HG03521 (cell line): ENCODE measurements at regions not wholly inside any gene's neighbourhood (a gene's known extent, or its start where the extent isn't known, plus 50 kb on each side); places are given as distances from the start of the nearest gene placed in this dataset.
"Not testable (repeated sequence)": the region's sequence is repeated elsewhere in the genome, so short reads cannot be mapped to it uniquely, and the experiment has no call there.

Source experiments
- ATAC-seq: cut with Tn5 transposase; IDR thresholded peaks from one replicate; pipeline ENCODE4 v1.9.1; 2021; ENCODE audit warnings: mild to moderate bottlenecking, moderate library complexity; ENCODE audit not compliant: unreplicated experiment

GRCh38 chr7:114364151-114364550 lies 50.5 kb upstream of the FOXP2 start:
- no peak for ATAC-seq

- no peak for ATAC-seq
These were observed 51.3 kb upstream of the FOXP2 start for GRCh38 chr7:114363292-114363691.

GRCh38 chr7:114358911-114359310 lies 55.7 kb upstream of the FOXP2 start:
- no peak for ATAC-seq

GRCh38 chr7:114356133-114356532 lies 58.5 kb upstream of the FOXP2 start:
- ATAC-seq = no peak

- no peak for ATAC-seq
These were observed 60.3 kb upstream of the FOXP2 start for GRCh38 chr7:114354306-114354705.

- no peak for ATAC-seq
These were observed 69.1 kb upstream of the FOXP2 start for GRCh38 chr7:114345494-114345893.

GRCh38 chr7:114343949-114344708 lies 70.5 kb upstream of the FOXP2 start:
- ATAC-seq = no peak

- ATAC-seq = no peak
These were observed 72.0 kb upstream of the FOXP2 start for GRCh38 chr7:114342431-114343179.

- ATAC-seq = no peak
These were observed 73.0 kb upstream of the FOXP2 start for GRCh38 chr7:114341648-114342047.

- no peak for ATAC-seq
These were observed 79.6 kb upstream of the FOXP2 start for GRCh38 chr7:114334989-114335388.

GRCh38 chr7:114329458-114329857 lies 85.2 kb upstream of the FOXP2 start:
- ATAC-seq = not testable (repeated sequence)

GRCh38 chr7:114317450-114318098 lies 97.0 kb upstream of the FOXP2 start:
- no peak for ATAC-seq

- ATAC-seq = no peak
These were observed 102.0 kb upstream of the FOXP2 start for GRCh38 chr7:114312649-114313048.

GRCh38 chr7:114310345-114311110 lies 104.1 kb upstream of the FOXP2 start:
- no peak for ATAC-seq

- no peak for ATAC-seq
These were observed 104.9 kb upstream of the FOXP2 start for GRCh38 chr7:114309729-114310128.

GRCh38 chr7:114303301-114303700 lies 111.3 kb upstream of the FOXP2 start:
- ATAC-seq = no peak

- no peak for ATAC-seq
These were observed 111.8 kb upstream of the FOXP2 start for GRCh38 chr7:114302858-114303257.

- no peak for ATAC-seq
These were observed 116.6 kb upstream of the FOXP2 start for GRCh38 chr7:114298011-114298410.

- ATAC-seq = no peak
These were observed 117.5 kb upstream of the FOXP2 start for GRCh38 chr7:114297121-114297520.

GRCh38 chr7:114295522-114295921 lies 119.1 kb upstream of the FOXP2 start:
- no peak for ATAC-seq

- ATAC-seq = no peak
These were observed 120.6 kb upstream of the FOXP2 start for GRCh38 chr7:114294036-114294435.
